OCI-LY7 (cell line): ENCODE measurements at regions not wholly inside any gene's neighbourhood (a gene's known extent, or its start where the extent isn't known, plus 50 kb on each side); places are given as distances from the start of the nearest gene placed in this dataset.

ENCODE experiments used
- BruUV-seq: library from RNA; stranded (reverse); fragments of 400-500 nt; replicated peaks from 2 replicates; lab custom pipeline; 2021; lab: Mats Ljungman, UMichigan
- CTCF ChIA-PET: fragments of 300-600 bp; sonication (Branson Sonifier 250); formaldehyde crosslinking; loops from one replicate; lab custom pipeline; 2022; ENCODE audit warnings: antibody characterized with exemption; ENCODE audit not compliant: unreplicated experiment; lab: Charles Lee
- POLR2A ChIA-PET: fragments of 300-600 bp; sonication (Branson Sonifier 250); formaldehyde crosslinking; loops from one replicate; lab custom pipeline; 2022; ENCODE audit warnings: antibody characterized with exemption; lab: Charles Lee
- DNase-seq: peaks from one replicate; pipeline ENCODE4 v3.0.0-alpha.2; 2015; ENCODE audit warnings: low spot score
- H2AFZ ChIP-seq: fragments of 200-600 bp; sonication (generic), shearing (Covaris generic); 2 replicates; pipeline ENCODE4 v1.6.1; 2014; ENCODE audit warnings: mild to moderate bottlenecking, antibody characterized with exemption, low read length, moderate library complexity
- H3K27ac ChIP-seq: fragments of 200-600 bp; sonication (generic); 2 replicates; pipeline ENCODE4 v1.5.1; 2014; ENCODE audit warnings: mixed run types, low read depth, mild to moderate bottlenecking, moderate library complexity, low read length, inconsistent platforms; ENCODE audit not compliant: poor library complexity, severe bottlenecking
- H3K36me3 ChIP-seq: fragments of 200-600 bp; sonication (generic); 2 replicates; pipeline ENCODE4 v1.6.1; 2014; ENCODE audit warnings: mild to moderate bottlenecking, antibody characterized with exemption, low read length, moderate library complexity, mixed read lengths; ENCODE audit not compliant: insufficient read depth
- H3K4me1 ChIP-seq: fragments of 200-600 bp; sonication (generic); 2 replicates; pipeline ENCODE4 v1.5.1; 2014; ENCODE audit warnings: mild to moderate bottlenecking, low read length; ENCODE audit not compliant: insufficient read depth, poor library complexity, severe bottlenecking
- H3K4me2 ChIP-seq: fragments of 200-600 bp; sonication (generic); 2 replicates; pipeline ENCODE4 v1.6.1; 2014; ENCODE audit warnings: mild to moderate bottlenecking, low read length
- H3K4me3 ChIP-seq: fragments of 200-600 bp; sonication (generic); 2 replicates; pipeline ENCODE4 v1.5.1; 2014; ENCODE audit warnings: mild to moderate bottlenecking, low read depth, low read length; ENCODE audit not compliant: poor library complexity, severe bottlenecking
- H3K79me2 ChIP-seq: fragments of 200-600 bp; sonication (generic); 2 replicates; pipeline ENCODE4 v1.6.1; 2016; ENCODE audit warnings: low read depth, mild to moderate bottlenecking, low read length, moderate library complexity, mixed read lengths; ENCODE audit not compliant: insufficient read depth
- H3K9me2 ChIP-seq: fragments of 200-600 bp; sonication (generic); 2 replicates; pipeline ENCODE4 v1.6.1; 2016; ENCODE audit warnings: mild to moderate bottlenecking, low read length, mixed read lengths; ENCODE audit not compliant: insufficient read depth
- H3K9me3 ChIP-seq: fragments of 200-600 bp; sonication (generic); 2 replicates; pipeline ENCODE4 v1.6.1; 2014; ENCODE audit warnings: mild to moderate bottlenecking, mixed run types, low read length, mixed read lengths
- H4K20me1 ChIP-seq: fragments of 200-600 bp; sonication (generic); 2 replicates; pipeline ENCODE4 v1.6.1; 2014; ENCODE audit warnings: mild to moderate bottlenecking, antibody characterized with exemption, low read length, moderate library complexity, mixed read lengths; ENCODE audit not compliant: insufficient read depth
- EZH2phosphoT487 ChIP-seq: fragments of 200-600 bp; sonication (generic); IDR thresholded peaks from 2 replicates; pipeline ENCODE4 v1.6.1; 2018; ENCODE audit warnings: low read depth, borderline replicate concordance, mild to moderate bottlenecking, mixed run types, antibody characterized with exemption, low read length, moderate library complexity, mixed read lengths
- intact Hi-C: fragments of 100-400 bp; cut with micrococcal nuclease; formaldehyde crosslinking; loops from one replicate; pipeline ENCODE4 v1.10.0; 2022; ENCODE audit not compliant: unreplicated experiment
- TF ChIP-seq, protein P1 (sequence below): fragments of 200-600 bp; sonication (generic); conservative IDR thresholded peaks from 2 replicates; pipeline ENCODE4 v1.5.1; 2014; ENCODE audit warnings: mild to moderate bottlenecking, antibody characterized with exemption, low read length, moderate library complexity, mixed read lengths

DNA sequence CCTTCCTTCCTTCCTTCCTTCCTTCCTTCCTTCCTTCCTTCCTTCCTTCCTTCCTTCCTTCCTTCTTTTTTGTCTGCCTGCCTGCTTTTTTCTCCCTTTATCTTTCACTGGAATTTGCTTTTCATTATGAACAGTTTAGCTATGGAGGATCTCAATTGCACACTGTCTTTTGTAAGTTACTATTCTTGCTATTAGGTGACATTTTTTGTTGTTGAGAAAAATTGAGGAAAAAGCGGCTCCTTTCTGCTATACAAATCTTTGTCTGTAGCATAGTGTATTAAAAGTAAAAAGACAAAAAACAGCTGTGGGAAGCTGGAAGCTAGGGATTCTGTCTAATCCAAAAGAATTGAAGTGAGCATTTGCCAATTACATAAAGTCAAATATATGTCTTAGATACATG is 448.7 kb downstream of the DCDC2C start:
- intact Hi-C loops = no loop called here
- no peak overlapping the region for H3K4me2 ChIP-seq

DNA sequence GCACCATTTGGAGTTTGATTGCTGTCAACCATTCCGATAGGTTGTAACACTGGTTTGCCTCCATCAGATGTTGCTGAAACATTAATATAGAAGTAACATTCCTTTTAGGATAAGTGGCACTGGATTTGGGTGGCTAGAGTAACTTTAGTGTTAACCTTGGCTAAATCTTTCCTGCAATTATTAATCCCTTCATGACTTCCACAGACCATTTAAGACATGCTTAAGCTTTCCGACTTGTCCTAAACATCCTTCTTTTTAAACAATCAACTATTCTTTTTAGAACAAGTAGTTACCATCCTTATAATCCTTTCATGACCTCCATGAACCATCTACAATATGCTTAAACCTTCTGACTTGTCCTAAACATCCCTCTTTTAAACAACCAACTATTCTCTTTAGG is 465.5 kb downstream of the DCDC2C start:
- Histone ChIP-seq H2AFZ (no peak overlapping the region), H3K4me3 (no peak overlapping the region), H3K9me2 (no peaks in the 10 kb centered on the region), H3K4me2 (no peak overlapping the region), H3K27ac (no peak overlapping the region), H3K79me2 (no peaks in the 10 kb centered on the region), H3K36me3 (no peaks in the 10 kb centered on the region), H3K9me3 (no peaks in the 10 kb centered on the region), H3K4me1 (no peaks in the 10 kb centered on the region), H4K20me1 (no peaks in the 10 kb centered on the region)
- TF ChIP-seq, protein P1, sequence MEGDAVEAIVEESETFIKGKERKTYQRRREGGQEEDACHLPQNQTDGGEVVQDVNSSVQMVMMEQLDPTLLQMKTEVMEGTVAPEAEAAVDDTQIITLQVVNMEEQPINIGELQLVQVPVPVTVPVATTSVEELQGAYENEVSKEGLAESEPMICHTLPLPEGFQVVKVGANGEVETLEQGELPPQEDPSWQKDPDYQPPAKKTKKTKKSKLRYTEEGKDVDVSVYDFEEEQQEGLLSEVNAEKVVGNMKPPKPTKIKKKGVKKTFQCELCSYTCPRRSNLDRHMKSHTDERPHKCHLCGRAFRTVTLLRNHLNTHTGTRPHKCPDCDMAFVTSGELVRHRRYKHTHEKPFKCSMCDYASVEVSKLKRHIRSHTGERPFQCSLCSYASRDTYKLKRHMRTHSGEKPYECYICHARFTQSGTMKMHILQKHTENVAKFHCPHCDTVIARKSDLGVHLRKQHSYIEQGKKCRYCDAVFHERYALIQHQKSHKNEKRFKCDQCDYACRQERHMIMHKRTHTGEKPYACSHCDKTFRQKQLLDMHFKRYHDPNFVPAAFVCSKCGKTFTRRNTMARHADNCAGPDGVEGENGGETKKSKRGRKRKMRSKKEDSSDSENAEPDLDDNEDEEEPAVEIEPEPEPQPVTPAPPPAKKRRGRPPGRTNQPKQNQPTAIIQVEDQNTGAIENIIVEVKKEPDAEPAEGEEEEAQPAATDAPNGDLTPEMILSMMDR = no peak
- no peak for TF ChIP-seq EZH2phosphoT487
- ChIA-PET POLR2A (interaction anchor here (1.2 kb wide), 1 partner anchor 78 kb away, joined by 7 read pairs; no protein-coding TSS in a partner anchor), CTCF (no interaction called here)
- BruUV-seq = no TSS peak
- DNase-seq = no peak
- intact Hi-C loops = no loop called here

More for the DNA sequence above, 448.7 kb downstream of the DCDC2C start:
- Histone ChIP-seq H3K36me3 (no peaks in the 10 kb centered on the region), H3K79me2 (no peaks in the 10 kb centered on the region), H3K4me1 (no peaks in the 10 kb centered on the region), H4K20me1 (no peaks in the 10 kb centered on the region), H3K4me3 (no peak overlapping the region), H3K9me3 (no peaks in the 10 kb centered on the region; the same call in 1 of the 2 replicates), H3K9me2 (no peaks in the 10 kb centered on the region), H2AFZ (no peak overlapping the region), H3K27ac (no peak overlapping the region)
- CTCF ChIA-PET = no interaction called here
- POLR2A ChIA-PET = interaction anchor here (0.7 kb wide), 1 partner anchor 21 kb away, joined by 4 read pairs; no protein-coding TSS in a partner anchor
- DNase-seq = no peak
- no peak for TF ChIP-seq EZH2phosphoT487
- TF ChIP-seq, protein P1 = no peak
- no TSS peak for BruUV-seq

DNA sequence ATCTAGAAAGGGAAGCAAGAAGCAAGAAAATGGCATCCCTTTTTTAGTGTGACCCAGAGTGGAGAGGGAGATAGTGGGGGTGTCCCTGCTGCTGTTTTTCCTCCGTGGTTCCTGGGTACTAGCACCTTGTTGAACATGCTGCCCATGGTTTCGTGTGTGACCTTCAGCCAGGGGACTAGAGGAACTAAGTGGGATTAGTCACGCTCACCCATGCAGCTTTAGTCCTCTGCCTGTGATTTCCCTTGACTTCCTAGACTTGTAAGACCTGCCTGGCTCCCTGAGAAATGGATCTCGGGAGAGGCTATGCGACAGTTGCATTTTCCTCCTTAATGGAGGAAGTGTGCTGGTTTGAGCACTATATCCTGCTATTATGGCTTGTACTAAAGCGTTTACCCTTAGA is 471.4 kb downstream of the DCDC2C start:
- no peak for DNase-seq
- TF ChIP-seq EZH2phosphoT487 = no peak
- H3K9me2 ChIP-seq = no peaks in the 10 kb centered on the region
- BruUV-seq = no TSS peak
- ChIA-PET POLR2A (interaction anchor here (0.6 kb wide), 1 partner anchor 154 kb away, joined by 3 read pairs; no protein-coding TSS in a partner anchor), CTCF (no interaction called here)
- intact Hi-C loops = no loop called here
- no peak overlapping the region for H3K27ac ChIP-seq
- H3K4me2 ChIP-seq = no peak overlapping the region
- no peak overlapping the region for H3K4me3 ChIP-seq
- no peaks in the 10 kb centered on the region for H3K36me3 ChIP-seq
- H3K79me2 ChIP-seq = no peaks in the 10 kb centered on the region
- H3K9me3 ChIP-seq = no peaks in the 10 kb centered on the region
- H2AFZ ChIP-seq = no peak overlapping the region
- H4K20me1 ChIP-seq = no peaks in the 10 kb centered on the region
- no peaks in the 10 kb centered on the region for H3K4me1 ChIP-seq
